SH-SY5Y (cell line): ENCODE measurements at regions not wholly inside any gene's neighbourhood (a gene's known extent, or its start where the extent isn't known, plus 50 kb on each side); places are given as distances from the start of the nearest gene placed in this dataset.

Source experiments
- GATA2 ChIP-seq: IDR thresholded peaks from 2 replicates; pipeline ENCODE4 v1.6.1; 2011; ENCODE audit warnings: mild to moderate bottlenecking, low read depth, low read length
- GATA3 ChIP-seq: IDR thresholded peaks from 2 replicates; pipeline ENCODE4 v1.6.1; 2011; ENCODE audit warnings: low read depth, mild to moderate bottlenecking, low read length, moderate library complexity

GRCh38 chr14:96693252-96693820, 103.8 kb upstream of the VRK1 start:
- TF ChIP-seq GATA2: no peak
- no peak for TF ChIP-seq GATA3
